ENCODE measurements at regions not wholly inside any gene's neighbourhood (a gene's known extent, or its start where the extent isn't known, plus 50 kb on each side); places are given as distances from the start of the nearest gene placed in this dataset.

GRCh38 chr13:32863596-32863995 is 152.6 kb upstream of the KL start:
- no peak for DNase-seq

- no peak for DNase-seq
These were observed 149.3 kb upstream of the KL start for GRCh38 chr13:32866921-32867320.

- DNase-seq, result no peak
These were observed 138.7 kb upstream of the KL start for GRCh38 chr13:32877491-32877890.

GRCh38 chr13:32878163-32878562 is 138.1 kb upstream of the KL start:
- no peak for DNase-seq

GRCh38 chr13:32880636-32881035 is 135.6 kb upstream of the KL start:
- no peak for DNase-seq

GRCh38 chr13:32881074-32881776 is 135.0 kb upstream of the KL start:
- peak; percentile 79 for DNase-seq

GRCh38 chr13:32881777-32882145 is 134.5 kb upstream of the KL start:
- no peak for DNase-seq

- no peak for DNase-seq
These were observed 133.5 kb upstream of the KL start for GRCh38 chr13:32882691-32883090.

GRCh38 chr13:32883474-32883873 is 132.7 kb upstream of the KL start:
- peak; percentile 87 for DNase-seq

- peak; percentile 78 for DNase-seq
These were observed 128.6 kb upstream of the KL start for GRCh38 chr13:32887617-32888016.

- no peak for DNase-seq
These were observed 126.1 kb upstream of the KL start for GRCh38 chr13:32889986-32890565.

- DNase-seq, result no peak
These were observed 123.0 kb upstream of the KL start for GRCh38 chr13:32893176-32893575.

GRCh38 chr13:32894589-32895001 is 121.6 kb upstream of the KL start:
- DNase-seq, result no peak

GRCh38 chr13:32895296-32895695 is 120.9 kb upstream of the KL start:
- DNase-seq, result no peak

- no peak for DNase-seq
These were observed 118.9 kb upstream of the KL start for GRCh38 chr13:32897296-32897695.

GRCh38 chr13:32902029-32902780 is 114.0 kb upstream of the KL start:
- no peak for DNase-seq

GRCh38 chr13:32902874-32903273 is 113.3 kb upstream of the KL start:
- peak; percentile 49 for DNase-seq

- no peak for DNase-seq
These were observed 112.5 kb upstream of the KL start for GRCh38 chr13:32903720-32904119.

- no peak for DNase-seq
These were observed 112.0 kb upstream of the KL start for GRCh38 chr13:32904266-32904665.

GRCh38 chr13:32905063-32905863 is 111.0 kb upstream of the KL start:
- DNase-seq, result no peak

GRCh38 chr13:32905864-32906180 is 110.4 kb upstream of the KL start:
- DNase-seq, result peak; percentile 59

- DNase-seq, result no peak
These were observed 109.0 kb upstream of the KL start for GRCh38 chr13:32907211-32907610.

GRCh38 chr13:32910530-32910929 is 105.7 kb upstream of the KL start:
- DNase-seq, result no peak

GRCh38 chr13:32911506-32911905 is 104.7 kb upstream of the KL start:
- DNase-seq, result peak; percentile 48

Data from NCI-H446 treated with DMSO at 0.1 percent for 48 hours (cell line).